ENCODE measurements at regions not wholly inside any gene's neighbourhood (a gene's known extent, or its start where the extent isn't known, plus 50 kb on each side); places are given as distances from the start of the nearest gene placed in this dataset.
A peak's percentile ranks its signal among the peaks of the same experiment; 100 is the strongest.

- no peak overlapping the region for H3K4ac ChIP-seq (ENCODE audit: low read length)
- no peak overlapping the region for H2BK120ac ChIP-seq (ENCODE audit: low read depth, low read length)
- no peak overlapping the region for H2AFZ ChIP-seq (ENCODE audit: low read length)
- no peaks in the 10 kb centered on the region for H3K27me3 ChIP-seq (ENCODE audit: control insufficient read depth in 3 of 3, insufficient read depth in 3 of 3, low read depth in 1 of 3, low read length in 3 of 3)
- H2BK15ac ChIP-seq (ENCODE audit: low read length): no peak overlapping the region
- no peak overlapping the region for H2BK12ac ChIP-seq (ENCODE audit: low read length)
- no peak overlapping the region for H4K91ac ChIP-seq (ENCODE audit: low read depth, low read length, poor library complexity)
- no peak overlapping the region for H3K9ac ChIP-seq (ENCODE audit: low read depth, low read length, poor library complexity)
- H3K9me3 ChIP-seq (replicated peaks in 1 of 2; ENCODE audit: control insufficient read depth in 2 of 2, insufficient read depth in 1 of 2, low read depth in 1 of 2, low read length in 2 of 2): no peaks in the 10 kb centered on the region
- H3K18ac ChIP-seq (ENCODE audit: low read length): no peak overlapping the region
- no peak overlapping the region for H3K27ac ChIP-seq (replicated peaks; ENCODE audit: low read length)
- no peak overlapping the region for H2BK5ac ChIP-seq (ENCODE audit: low read length)
- DNase-seq (ENCODE audit: low spot score): no peak
- no peak overlapping the region for H3K4me2 ChIP-seq (ENCODE audit: insufficient read depth, low read length, poor library complexity, severe bottlenecking)
- no peak overlapping the region for H2AK5ac ChIP-seq (ENCODE audit: low read depth, low read length)
- H3K14ac ChIP-seq (ENCODE audit: low read length): no peak overlapping the region
- no peak overlapping the region for H4K8ac ChIP-seq (ENCODE audit: low read depth, low read length)
- no peaks in the 10 kb centered on the region for H3K79me1 ChIP-seq (ENCODE audit: low read depth, low read length)
- no peak overlapping the region for H3K23ac ChIP-seq (ENCODE audit: low read depth, low read length, poor library complexity)
- H3K4me3 ChIP-seq (ENCODE audit: low read length in 2 of 2): no peak overlapping the region
- no peaks in the 10 kb centered on the region for H3K36me3 ChIP-seq (replicated peaks in 1 of 2; ENCODE audit: control insufficient read depth in 2 of 2, insufficient read depth in 2 of 2, low read length in 2 of 2)
- no peaks in the 10 kb centered on the region for H3K4me1 ChIP-seq (ENCODE audit: control insufficient read depth in 2 of 2, insufficient read depth in 1 of 2, low read depth in 1 of 2, low read length in 2 of 2)
Measured at GRCh38 chr15:97101572-97101971, 771.1 kb downstream of the NR2F2 start.

GRCh38 chr15:97114900-97115760 lies 784.6 kb downstream of the NR2F2 start:
- Histone ChIP-seq H3K79me1 (ENCODE audit: low read depth, low read length) (no peaks in the 10 kb centered on the region), H2AFZ (ENCODE audit: low read length) (peak overlapping the region; percentile 0), H3K14ac (ENCODE audit: low read length) (no peak overlapping the region), H4K91ac (ENCODE audit: low read depth, low read length, poor library complexity) (no peak overlapping the region), H2BK15ac (ENCODE audit: low read length) (no peak overlapping the region), H3K4ac (ENCODE audit: low read length) (no peak overlapping the region), H3K9me3 (replicated peaks in 1 of 2; ENCODE audit: control insufficient read depth in 2 of 2, insufficient read depth in 1 of 2, low read depth in 1 of 2, low read length in 2 of 2) (peaks cover 0 to 2% of the 10 kb centered on the region in 2 donors), H2BK5ac (ENCODE audit: low read length) (no peak overlapping the region), H3K4me1 (ENCODE audit: control insufficient read depth in 2 of 2, insufficient read depth in 1 of 2, low read depth in 1 of 2, low read length in 2 of 2) (no peaks in the 10 kb centered on the region), H3K18ac (ENCODE audit: low read length) (no peak overlapping the region), H3K36me3 (replicated peaks in 1 of 2; ENCODE audit: control insufficient read depth in 2 of 2, insufficient read depth in 2 of 2, low read length in 2 of 2) (no peaks in the 10 kb centered on the region), H3K27me3 (ENCODE audit: control insufficient read depth in 3 of 3, insufficient read depth in 3 of 3, low read depth in 1 of 3, low read length in 3 of 3) (no peaks in the 10 kb centered on the region), H3K27ac (replicated peaks; ENCODE audit: low read length) (no peak overlapping the region), H2AK5ac (ENCODE audit: low read depth, low read length) (no peak overlapping the region), H3K23ac (ENCODE audit: low read depth, low read length, poor library complexity) (no peak overlapping the region), H3K9ac (ENCODE audit: low read depth, low read length, poor library complexity) (no peak overlapping the region), H4K8ac (ENCODE audit: low read depth, low read length) (no peak overlapping the region), H2BK120ac (ENCODE audit: low read depth, low read length) (no peak overlapping the region), H2BK12ac (ENCODE audit: low read length) (no peak overlapping the region), H3K4me2 (ENCODE audit: insufficient read depth, low read length, poor library complexity, severe bottlenecking) (no peak overlapping the region), H3K4me3 (ENCODE audit: low read length in 2 of 2) (no peak overlapping the region)
- WGBS, 2 donors (ENCODE audit: extremely low coverage in 2 of 2, insufficient read length in 2 of 2, insufficient replicate concordance in 1 of 2): no CpG with 5 or more reads among the region's 9 CpGs
- DNase-seq (ENCODE audit: low spot score): no peak

GRCh38 chr15:97115761-97116070 lies 785.2 kb downstream of the NR2F2 start:
- WGBS, 2 donors (ENCODE audit: extremely low coverage in 2 of 2, insufficient read length in 2 of 2, insufficient replicate concordance in 1 of 2): no CpG with 5 or more reads among the region's 3 CpGs

GRCh38 chr15:97124790-97125189 lies 794.3 kb downstream of the NR2F2 start:
- no peak overlapping the region for H3K23ac ChIP-seq (ENCODE audit: low read depth, low read length, poor library complexity)
- no peak overlapping the region for H3K9ac ChIP-seq (ENCODE audit: low read depth, low read length, poor library complexity)
- WGBS, 2 donors (ENCODE audit: extremely low coverage in 2 of 2, insufficient read length in 2 of 2, insufficient replicate concordance in 1 of 2): no CpG with 5 or more reads among the region's 4 CpGs
- H2AK5ac ChIP-seq (ENCODE audit: low read depth, low read length): no peak overlapping the region
- no peaks in the 10 kb centered on the region for H3K9me3 ChIP-seq (replicated peaks in 1 of 2; ENCODE audit: control insufficient read depth in 2 of 2, insufficient read depth in 1 of 2, low read depth in 1 of 2, low read length in 2 of 2)
- no peak overlapping the region for H2BK12ac ChIP-seq (ENCODE audit: low read length)
- H3K14ac ChIP-seq (ENCODE audit: low read length): no peak overlapping the region
- H2BK15ac ChIP-seq (ENCODE audit: low read length): no peak overlapping the region
- no peak overlapping the region for H3K27ac ChIP-seq (replicated peaks; ENCODE audit: low read length)
- no peak overlapping the region for H3K4me3 ChIP-seq (ENCODE audit: low read length in 2 of 2)
- H3K79me1 ChIP-seq (ENCODE audit: low read depth, low read length): no peaks in the 10 kb centered on the region
- H3K18ac ChIP-seq (ENCODE audit: low read length): no peak overlapping the region
- no peak overlapping the region for H3K4me2 ChIP-seq (ENCODE audit: insufficient read depth, low read length, poor library complexity, severe bottlenecking)
- no peak overlapping the region for H3K4ac ChIP-seq (ENCODE audit: low read length)
- no peak overlapping the region for H2AFZ ChIP-seq (ENCODE audit: low read length)
- H2BK120ac ChIP-seq (ENCODE audit: low read depth, low read length): no peak overlapping the region
- H3K4me1 ChIP-seq (ENCODE audit: control insufficient read depth in 2 of 2, insufficient read depth in 1 of 2, low read depth in 1 of 2, low read length in 2 of 2): no peaks in the 10 kb centered on the region
- H3K27me3 ChIP-seq (ENCODE audit: control insufficient read depth in 3 of 3, insufficient read depth in 3 of 3, low read depth in 1 of 3, low read length in 3 of 3): no peaks in the 10 kb centered on the region
- H3K36me3 ChIP-seq (replicated peaks in 1 of 2; ENCODE audit: control insufficient read depth in 2 of 2, insufficient read depth in 2 of 2, low read length in 2 of 2): no peaks in the 10 kb centered on the region
- no peak overlapping the region for H2BK5ac ChIP-seq (ENCODE audit: low read length)
- H4K91ac ChIP-seq (ENCODE audit: low read depth, low read length, poor library complexity): no peak overlapping the region
- H4K8ac ChIP-seq (ENCODE audit: low read depth, low read length): no peak overlapping the region
- no peak for DNase-seq (ENCODE audit: low spot score)

More at GRCh38 chr15:97115761-97116070, 785.2 kb downstream of the NR2F2 start:
- H3K14ac ChIP-seq (ENCODE audit: low read length): no peak overlapping the region
- no peak overlapping the region for H2BK15ac ChIP-seq (ENCODE audit: low read length)
- no peaks in the 10 kb centered on the region for H3K79me1 ChIP-seq (ENCODE audit: low read depth, low read length)
- H3K18ac ChIP-seq (ENCODE audit: low read length): no peak overlapping the region
- no peak overlapping the region for H4K8ac ChIP-seq (ENCODE audit: low read depth, low read length)
- no peak overlapping the region for H2BK5ac ChIP-seq (ENCODE audit: low read length)
- H3K36me3 ChIP-seq (replicated peaks in 1 of 2; ENCODE audit: control insufficient read depth in 2 of 2, insufficient read depth in 2 of 2, low read length in 2 of 2): no peaks in the 10 kb centered on the region
- H2AK5ac ChIP-seq (ENCODE audit: low read depth, low read length): no peak overlapping the region
- H3K4me3 ChIP-seq (ENCODE audit: low read length in 2 of 2): no peak overlapping the region
- DNase-seq (ENCODE audit: low spot score): no peak
- no peak overlapping the region for H3K27ac ChIP-seq (replicated peaks; ENCODE audit: low read length)
- no peak overlapping the region for H3K4ac ChIP-seq (ENCODE audit: low read length)
- H3K9ac ChIP-seq (ENCODE audit: low read depth, low read length, poor library complexity): no peak overlapping the region
- H3K4me1 ChIP-seq (ENCODE audit: control insufficient read depth in 2 of 2, insufficient read depth in 1 of 2, low read depth in 1 of 2, low read length in 2 of 2): no peaks in the 10 kb centered on the region
- H2AFZ ChIP-seq (ENCODE audit: low read length): no peak overlapping the region
- H2BK12ac ChIP-seq (ENCODE audit: low read length): no peak overlapping the region
- no peak overlapping the region for H2BK120ac ChIP-seq (ENCODE audit: low read depth, low read length)
- H3K9me3 ChIP-seq (replicated peaks in 1 of 2; ENCODE audit: control insufficient read depth in 2 of 2, insufficient read depth in 1 of 2, low read depth in 1 of 2, low read length in 2 of 2): peaks cover 0 to 2% of the 10 kb centered on the region in 2 donors
- H3K23ac ChIP-seq (ENCODE audit: low read depth, low read length, poor library complexity): no peak overlapping the region
- H3K27me3 ChIP-seq (ENCODE audit: control insufficient read depth in 3 of 3, insufficient read depth in 3 of 3, low read depth in 1 of 3, low read length in 3 of 3): no peaks in the 10 kb centered on the region
- no peak overlapping the region for H3K4me2 ChIP-seq (ENCODE audit: insufficient read depth, low read length, poor library complexity, severe bottlenecking)
- H4K91ac ChIP-seq (ENCODE audit: low read depth, low read length, poor library complexity): no peak overlapping the region
